ENCODE measurements at regions not wholly inside any gene's neighbourhood (a gene's known extent, or its start where the extent isn't known, plus 50 kb on each side); places are given as distances from the start of the nearest gene placed in this dataset.
"Not testable (repeated sequence)": the region's sequence is repeated elsewhere in the genome, so short reads cannot be mapped to it uniquely, and the experiment has no call there.

GRCh38 chr22:27062910-27063309 lies 405.5 kb downstream of the MIAT start:
- no peak for DNase-seq (ENCODE audit: low read depth in 2 of 2)

GRCh38 chr22:27063406-27063805 lies 406.0 kb downstream of the MIAT start:
- DNase-seq (ENCODE audit: low read depth in 2 of 2): no peak

- no peak for DNase-seq (ENCODE audit: low read depth in 2 of 2)
Observed at GRCh38 chr22:27063841-27064240, 406.5 kb downstream of the MIAT start.

GRCh38 chr22:27064386-27064785 lies 407.0 kb downstream of the MIAT start:
- no peak for DNase-seq (ENCODE audit: low read depth in 2 of 2)

- no peak for DNase-seq (ENCODE audit: low read depth in 2 of 2)
Observed at GRCh38 chr22:27065279-27065678, 407.9 kb downstream of the MIAT start.

GRCh38 chr22:27066856-27067255 lies 409.5 kb downstream of the MIAT start:
- no peak for DNase-seq (ENCODE audit: low read depth in 2 of 2)

GRCh38 chr22:27068121-27068520 lies 410.7 kb downstream of the MIAT start:
- no peak for DNase-seq (ENCODE audit: low read depth in 2 of 2)

- no peak for DNase-seq (ENCODE audit: low read depth in 2 of 2)
Observed at GRCh38 chr22:27070594-27070993, 413.2 kb downstream of the MIAT start.

- DNase-seq (ENCODE audit: low read depth in 2 of 2): no peak
Observed at GRCh38 chr22:27073601-27074425, 416.4 kb downstream of the MIAT start.

GRCh38 chr22:27075028-27075678 lies 417.8 kb downstream of the MIAT start:
- no peak for DNase-seq (ENCODE audit: low read depth in 2 of 2)

- no peak for DNase-seq (ENCODE audit: low read depth in 2 of 2)
Observed at GRCh38 chr22:27075891-27076290, 418.5 kb downstream of the MIAT start.

- DNase-seq (ENCODE audit: low read depth in 2 of 2): not testable (repeated sequence)
Observed at GRCh38 chr22:27078064-27078463, 420.7 kb downstream of the MIAT start.

- DNase-seq (ENCODE audit: low read depth in 2 of 2): no peak
Observed at GRCh38 chr22:27080036-27080578, 422.7 kb downstream of the MIAT start.

- no peak for DNase-seq (ENCODE audit: low read depth in 2 of 2)
Observed at GRCh38 chr22:27080863-27081262, 423.5 kb downstream of the MIAT start.

GRCh38 chr22:27083610-27084009 lies 426.2 kb downstream of the MIAT start:
- no peak for DNase-seq (ENCODE audit: low read depth in 2 of 2)

- no peak for DNase-seq (ENCODE audit: low read depth in 2 of 2)
Observed at GRCh38 chr22:27084130-27084529, 426.7 kb downstream of the MIAT start.

GRCh38 chr22:27086080-27087044 lies 429.0 kb downstream of the MIAT start:
- no peak for DNase-seq (ENCODE audit: low read depth in 2 of 2)

GRCh38 chr22:27087051-27087450 lies 429.7 kb downstream of the MIAT start:
- no peak for DNase-seq (ENCODE audit: low read depth in 2 of 2)

- no peak for DNase-seq (ENCODE audit: low read depth in 2 of 2)
Observed at GRCh38 chr22:27088026-27088425, 430.6 kb downstream of the MIAT start.

- DNase-seq (ENCODE audit: low read depth in 2 of 2): no peak
Observed at GRCh38 chr22:27089264-27089663, 431.9 kb downstream of the MIAT start.

GRCh38 chr22:27090611-27091011 lies 433.2 kb downstream of the MIAT start:
- DNase-seq (ENCODE audit: low read depth in 2 of 2): no peak

GRCh38 chr22:27093422-27093821 lies 436.0 kb downstream of the MIAT start:
- DNase-seq (ENCODE audit: low read depth in 2 of 2): no peak
